ENCODE measurements at regions not wholly inside any gene's neighbourhood (a gene's known extent, or its start where the extent isn't known, plus 50 kb on each side); places are given as distances from the start of the nearest gene placed in this dataset.
"Not testable (repeated sequence)": the region's sequence is repeated elsewhere in the genome, so short reads cannot be mapped to it uniquely, and the experiment has no call there.

GRCh38 chr1:233473549-233474204 is 140.2 kb upstream of the KCNK1 start:
- no peak for DNase-seq (ENCODE audit: low spot score)

GRCh38 chr1:233477359-233477758 is 136.5 kb upstream of the KCNK1 start:
- DNase-seq (ENCODE audit: low spot score) = peak; percentile 2

- DNase-seq (ENCODE audit: low spot score) = no peak
Observed at GRCh38 chr1:233478611-233479010, 135.3 kb upstream of the KCNK1 start.

- DNase-seq (ENCODE audit: low spot score) = peak; percentile 19
Observed at GRCh38 chr1:233479110-233479890, 134.6 kb upstream of the KCNK1 start.

- DNase-seq (ENCODE audit: low spot score) = no peak
Observed at GRCh38 chr1:233480198-233480597, 133.7 kb upstream of the KCNK1 start.

- DNase-seq (ENCODE audit: low spot score) = no peak
Observed at GRCh38 chr1:233482388-233482787, 131.5 kb upstream of the KCNK1 start.

GRCh38 chr1:233485385-233485784 is 128.5 kb upstream of the KCNK1 start:
- DNase-seq (ENCODE audit: low spot score) = no peak

- DNase-seq (ENCODE audit: low spot score) = no peak
Observed at GRCh38 chr1:233485809-233486398, 128.0 kb upstream of the KCNK1 start.

GRCh38 chr1:233487408-233487807 is 126.5 kb upstream of the KCNK1 start:
- no peak for DNase-seq (ENCODE audit: low spot score)

GRCh38 chr1:233489411-233489810 is 124.5 kb upstream of the KCNK1 start:
- DNase-seq (ENCODE audit: low spot score) = no peak

- DNase-seq (ENCODE audit: low spot score) = no peak
Observed at GRCh38 chr1:233490488-233490887, 123.4 kb upstream of the KCNK1 start.

GRCh38 chr1:233491953-233492620 is 121.8 kb upstream of the KCNK1 start:
- no peak for DNase-seq (ENCODE audit: low spot score)

- no peak for DNase-seq (ENCODE audit: low spot score)
Observed at GRCh38 chr1:233496993-233497392, 116.9 kb upstream of the KCNK1 start.

- no peak for DNase-seq (ENCODE audit: low spot score)
Observed at GRCh38 chr1:233497679-233498078, 116.2 kb upstream of the KCNK1 start.

- no peak for DNase-seq (ENCODE audit: low spot score)
Observed at GRCh38 chr1:233500106-233500505, 113.8 kb upstream of the KCNK1 start.

- DNase-seq (ENCODE audit: low spot score) = no peak
Observed at GRCh38 chr1:233503366-233503954, 110.4 kb upstream of the KCNK1 start.

GRCh38 chr1:233505130-233505529 is 108.8 kb upstream of the KCNK1 start:
- DNase-seq (ENCODE audit: low spot score) = no peak

GRCh38 chr1:233505889-233506288 is 108.0 kb upstream of the KCNK1 start:
- DNase-seq (ENCODE audit: low spot score) = not testable (repeated sequence)

- no peak for DNase-seq (ENCODE audit: low spot score)
Observed at GRCh38 chr1:233509526-233509925, 104.4 kb upstream of the KCNK1 start.

- no peak for DNase-seq (ENCODE audit: low spot score)
Observed at GRCh38 chr1:233512538-233512937, 101.4 kb upstream of the KCNK1 start.

GRCh38 chr1:233513431-233513830 is 100.5 kb upstream of the KCNK1 start:
- no peak for DNase-seq (ENCODE audit: low spot score)

- DNase-seq (ENCODE audit: low spot score) = no peak
Observed at GRCh38 chr1:233514946-233515391, 98.9 kb upstream of the KCNK1 start.

Data from HT-29 (cell line).